LoVo (cell line): ENCODE measurements at regions not wholly inside any gene's neighbourhood (a gene's known extent, or its start where the extent isn't known, plus 50 kb on each side); places are given as distances from the start of the nearest gene placed in this dataset.
A peak's percentile ranks its signal among the peaks of the same experiment; 100 is the strongest.
"Not testable (repeated sequence)": the region's sequence is repeated elsewhere in the genome, so short reads cannot be mapped to it uniquely, and the experiment has no call there.

Source experiments
- DNase-seq: peaks from one replicate; pipeline ENCODE4 v3.0.0-alpha.2; 2016; ENCODE audit warnings: low spot score

DNA sequence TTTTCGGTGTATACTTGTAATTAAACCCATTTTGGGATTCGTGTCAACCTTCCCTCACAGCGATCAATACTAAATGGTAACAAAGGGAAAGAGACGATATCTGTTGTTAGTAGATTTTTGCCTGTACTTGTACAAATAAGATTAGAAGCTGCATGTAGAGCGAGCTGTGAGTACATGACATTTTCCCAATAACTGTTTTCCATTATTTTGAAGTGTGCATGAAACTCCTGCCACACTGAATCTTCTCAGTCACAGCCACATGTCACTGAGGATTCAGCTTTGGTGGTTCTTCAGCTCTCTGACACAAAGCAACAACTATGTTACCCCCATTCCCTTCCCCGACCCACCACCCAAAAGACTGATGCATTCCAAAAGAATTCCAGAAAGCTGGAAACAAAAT lies 685.6 kb downstream of the EFNA5 start:
- DNase-seq, result no peak

- DNase-seq, result not testable (repeated sequence)
Observed at GRCh38 chr5:106979178-106979577, 691.6 kb downstream of the EFNA5 start.

DNA sequence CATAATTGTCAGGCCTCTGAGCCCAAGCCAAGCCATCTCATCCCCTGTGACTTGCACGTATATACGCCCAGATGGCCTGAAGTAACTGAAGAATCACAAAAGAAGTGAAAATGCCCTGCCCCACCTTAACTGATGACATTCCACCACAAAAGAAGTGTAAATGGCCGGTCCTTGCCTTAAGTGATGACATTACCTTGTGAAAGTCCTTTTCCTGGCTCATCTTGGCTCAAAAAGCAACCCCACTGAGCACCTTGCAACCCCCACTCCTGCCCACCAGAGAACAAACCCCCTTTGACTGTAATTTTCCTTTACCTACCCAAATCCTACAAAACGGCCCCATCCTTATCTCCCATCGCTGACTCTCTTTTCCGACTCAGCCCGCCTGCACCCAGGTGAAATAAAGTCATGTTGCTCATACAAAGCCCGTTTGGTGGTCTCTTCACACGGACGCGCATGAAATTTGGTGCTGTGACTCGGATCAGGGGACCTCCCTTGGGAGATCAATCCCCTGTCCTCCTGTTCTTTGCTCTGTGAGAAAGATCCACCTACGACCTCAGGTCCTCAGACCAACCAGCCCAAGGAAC lies 692.1 kb downstream of the EFNA5 start:
- DNase-seq, result not testable (repeated sequence)

DNA sequence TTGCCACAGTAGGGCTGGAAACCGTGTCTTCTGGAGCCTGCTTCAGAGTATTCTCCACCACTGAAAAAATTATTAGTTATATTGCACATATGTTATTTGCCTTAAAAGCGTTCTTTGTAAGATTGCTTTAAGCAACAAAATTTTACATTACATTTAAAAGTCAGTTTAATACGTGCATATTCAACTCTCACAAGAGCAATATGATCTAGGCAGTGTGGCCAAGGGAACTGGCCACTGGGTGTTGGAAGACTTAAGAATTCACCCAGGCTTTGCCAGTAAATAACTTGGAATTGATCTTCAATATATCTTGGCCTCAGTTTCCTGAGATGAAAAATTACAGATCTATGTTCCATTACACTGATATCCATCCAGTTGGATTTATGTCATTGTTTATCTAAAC lies 694.4 kb downstream of the EFNA5 start:
- no peak for DNase-seq

DNA sequence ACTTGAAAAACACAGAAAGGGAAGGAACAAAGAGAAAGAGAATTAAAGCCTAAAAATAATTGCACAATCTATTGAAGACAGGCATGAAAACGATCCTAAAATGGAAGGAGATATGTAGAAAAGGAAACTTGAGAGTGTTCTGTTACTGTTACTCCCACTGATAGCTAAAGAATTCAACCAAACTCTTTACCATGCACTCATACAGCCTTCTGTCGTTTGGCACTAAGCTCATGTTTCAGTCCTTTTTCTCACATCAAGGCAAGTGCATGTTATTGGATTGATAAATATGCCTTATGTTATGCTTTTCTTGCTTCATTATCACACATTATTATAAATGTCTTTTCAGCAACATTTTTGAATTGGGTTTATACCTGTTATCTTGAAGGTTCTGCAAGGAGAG lies 696.5 kb downstream of the EFNA5 start:
- no peak for DNase-seq

DNA sequence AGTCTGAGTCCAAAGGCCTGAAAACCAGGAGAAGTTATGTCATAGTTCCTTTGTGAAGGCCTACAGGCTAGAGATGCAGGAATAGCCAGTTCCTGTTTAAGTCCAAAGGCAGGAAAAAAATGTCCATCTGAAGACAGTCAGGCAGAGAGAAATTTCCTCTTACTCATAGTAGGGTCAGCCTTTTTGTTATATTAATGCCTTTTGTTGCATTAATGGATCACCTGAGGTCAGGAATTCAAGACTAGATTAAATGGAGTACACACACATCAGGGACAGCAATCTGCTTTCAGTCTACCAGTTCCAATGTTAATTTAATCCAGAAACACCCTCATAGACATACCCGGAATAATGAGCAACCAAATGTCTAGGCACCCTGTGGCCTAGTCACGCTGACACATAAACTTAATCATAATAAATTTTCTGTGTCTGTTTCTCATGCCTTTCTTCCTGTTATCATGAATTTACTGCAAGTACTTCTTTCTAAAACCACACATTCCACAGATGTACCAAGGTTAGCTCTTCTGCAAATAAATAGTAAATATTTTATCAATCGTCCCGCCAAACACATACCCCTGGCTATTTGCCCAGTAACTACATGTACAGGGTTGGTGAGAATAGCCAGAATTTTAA lies 703.9 kb downstream of the EFNA5 start:
- no peak for DNase-seq

DNA sequence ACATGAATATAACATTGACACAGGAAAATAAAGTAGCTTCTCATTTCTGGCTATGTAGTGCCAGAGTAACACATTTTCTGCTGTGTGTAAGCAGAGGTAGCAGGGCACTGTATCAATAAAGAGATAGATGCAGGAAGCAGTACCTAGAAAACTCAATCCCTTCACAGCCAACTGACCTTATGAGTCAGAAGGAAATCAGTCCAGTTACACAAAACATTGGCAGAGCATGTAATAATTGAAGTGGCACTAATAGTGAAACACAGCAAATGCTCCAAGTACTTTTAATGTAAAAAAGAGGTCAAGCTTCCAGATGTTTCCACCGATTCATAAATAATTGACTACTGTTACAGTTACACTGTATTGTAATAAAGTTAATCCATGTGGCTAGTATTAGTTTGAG lies 706.6 kb downstream of the EFNA5 start:
- no peak for DNase-seq

GRCh38 chr5:106963630-106964029 lies 707.1 kb downstream of the EFNA5 start:
- no peak for DNase-seq

DNA sequence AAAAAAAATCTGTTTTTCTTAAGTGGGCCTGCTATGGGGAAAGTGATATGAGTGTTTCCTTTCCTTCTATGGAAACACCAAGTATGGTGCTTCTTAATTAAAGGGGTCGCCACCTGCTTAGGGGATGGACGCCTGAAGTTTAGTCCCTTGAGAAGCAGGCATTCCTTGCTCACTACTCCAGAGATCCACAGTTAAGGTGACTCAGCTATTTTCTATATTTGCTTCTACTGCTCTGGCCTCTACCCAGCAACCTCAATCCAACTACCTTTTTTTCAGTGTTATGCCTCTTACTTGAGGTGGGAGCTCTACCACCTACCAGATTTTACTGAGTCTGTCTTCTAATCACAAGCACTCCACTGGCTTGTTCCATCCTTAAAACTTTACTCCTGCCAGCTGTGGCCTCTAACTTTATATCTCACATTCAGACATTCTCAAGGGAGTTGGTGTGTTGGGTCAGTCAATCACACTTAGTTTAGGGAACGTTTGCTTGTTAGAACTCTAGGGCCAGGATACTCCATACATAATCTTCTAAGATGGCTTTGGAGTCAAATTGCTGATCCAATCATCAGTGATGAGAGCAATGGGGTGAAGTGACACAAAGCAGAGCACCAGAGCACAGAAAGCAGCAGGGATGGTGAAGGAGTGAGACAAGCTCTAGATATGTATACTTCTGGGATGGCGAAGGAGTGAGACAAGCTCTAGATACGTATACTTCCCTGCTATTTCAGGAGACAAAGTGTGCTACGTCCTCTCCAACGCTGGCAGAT lies 708.1 kb downstream of the EFNA5 start:
- no peak for DNase-seq

DNA sequence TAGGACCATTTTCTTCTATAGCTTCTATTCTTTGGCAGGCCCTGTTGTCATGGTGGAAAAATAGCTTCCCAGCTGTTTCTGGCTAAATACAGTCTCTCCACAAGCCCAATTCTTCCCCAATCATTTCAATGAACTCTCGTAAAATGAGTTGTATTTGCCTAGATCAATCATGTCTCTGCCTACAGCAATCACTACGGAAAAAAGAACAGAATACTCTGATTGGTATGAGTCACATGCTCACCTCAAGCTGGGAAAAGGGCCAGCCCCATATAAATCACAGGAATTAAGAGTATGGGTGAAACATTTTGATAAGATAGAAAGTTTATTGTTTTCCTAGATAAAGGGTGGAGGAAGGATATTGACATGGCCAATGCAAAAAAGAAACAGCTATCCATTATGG lies 711.4 kb downstream of the EFNA5 start:
- peak; percentile 37 for DNase-seq

- no peak for DNase-seq
Observed at GRCh38 chr5:106957336-106957735, 713.4 kb downstream of the EFNA5 start.

- DNase-seq, result no peak
Observed at GRCh38 chr5:106956886-106957285, 713.9 kb downstream of the EFNA5 start.

DNA sequence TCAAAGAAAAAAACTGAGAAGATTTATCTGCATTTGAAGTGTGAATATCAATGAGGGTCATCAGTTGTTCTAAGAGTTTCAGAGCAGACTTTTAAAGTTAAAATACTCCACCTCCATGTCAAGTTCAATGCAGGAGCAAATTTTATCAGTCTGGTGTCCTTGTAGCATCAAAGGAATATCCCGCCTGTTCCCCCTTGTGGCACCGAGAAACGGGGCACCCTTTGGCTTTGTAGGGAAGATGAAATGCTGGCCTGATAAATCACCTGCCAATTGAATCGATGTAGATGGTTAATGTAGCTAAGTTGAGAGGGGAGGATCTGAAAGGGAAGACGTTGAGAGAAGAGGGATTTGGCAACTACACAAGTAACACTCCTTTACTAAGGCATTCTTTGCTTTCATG lies 714.5 kb downstream of the EFNA5 start:
- DNase-seq, result no peak

- peak; percentile 2 for DNase-seq
Observed at GRCh38 chr5:106940986-106941385, 729.8 kb downstream of the EFNA5 start.

DNA sequence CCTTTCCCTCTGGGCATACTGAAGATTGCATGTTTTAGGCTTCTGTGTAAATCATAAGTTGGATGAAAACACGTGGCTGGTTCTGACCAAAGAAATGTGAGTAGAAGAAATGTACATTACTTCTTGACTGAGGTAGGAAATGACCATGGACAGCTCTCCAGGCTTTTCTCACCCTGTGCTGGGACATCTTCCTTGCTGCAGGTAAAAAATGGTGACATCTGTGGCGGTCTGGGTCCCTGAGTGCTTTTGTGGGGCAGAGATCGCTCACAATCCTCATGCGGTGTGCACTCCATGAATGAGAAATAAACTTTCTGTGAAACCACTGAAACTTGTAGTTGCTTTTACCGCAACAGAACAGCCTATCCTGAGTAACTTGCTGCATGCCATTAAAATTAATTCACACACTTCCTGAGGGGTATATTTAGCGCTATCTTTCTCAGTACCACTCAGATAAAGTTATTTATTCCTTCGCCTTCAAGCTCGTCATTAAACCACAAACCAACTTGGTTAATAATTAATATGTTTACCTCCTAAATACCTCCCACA lies 730.4 kb downstream of the EFNA5 start:
- no peak for DNase-seq

DNA sequence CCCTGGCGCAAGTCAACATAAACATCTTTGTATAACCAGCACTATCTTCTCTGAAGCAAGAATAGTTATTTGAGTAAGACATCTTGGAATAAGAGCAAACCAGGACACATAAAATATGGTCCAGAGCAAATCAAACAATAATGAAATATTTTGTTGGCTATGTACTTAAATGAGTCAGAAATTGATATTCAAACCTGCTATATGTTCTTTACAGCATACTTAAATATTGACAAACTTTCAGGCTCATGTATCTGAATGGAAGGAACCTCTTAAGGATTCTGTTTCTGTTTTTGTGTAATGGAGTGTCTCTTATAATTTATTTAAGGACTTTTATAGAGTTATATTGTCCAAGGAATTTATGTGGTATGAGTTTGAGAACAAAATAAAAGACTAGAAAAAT lies 747.3 kb downstream of the EFNA5 start:
- DNase-seq, result no peak

DNA sequence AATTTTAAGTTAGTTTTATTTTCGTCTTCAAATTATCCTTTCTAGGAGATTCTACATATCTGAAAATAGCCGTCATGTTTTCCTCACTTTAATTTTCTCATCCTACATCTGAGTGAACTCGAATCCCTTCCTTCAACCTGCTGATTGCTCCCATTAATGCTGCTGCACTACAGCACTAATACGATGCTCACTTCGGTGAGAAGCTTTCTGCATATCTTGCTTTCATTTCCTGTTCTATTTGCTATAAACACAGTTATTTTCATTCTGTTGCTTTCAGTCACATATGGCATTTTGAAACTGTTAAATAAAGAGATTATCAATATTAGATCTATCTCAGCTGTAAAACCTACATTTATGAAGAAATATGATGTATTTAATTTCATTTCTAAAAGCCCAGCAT lies 749.2 kb downstream of the EFNA5 start:
- DNase-seq, result no peak

DNA sequence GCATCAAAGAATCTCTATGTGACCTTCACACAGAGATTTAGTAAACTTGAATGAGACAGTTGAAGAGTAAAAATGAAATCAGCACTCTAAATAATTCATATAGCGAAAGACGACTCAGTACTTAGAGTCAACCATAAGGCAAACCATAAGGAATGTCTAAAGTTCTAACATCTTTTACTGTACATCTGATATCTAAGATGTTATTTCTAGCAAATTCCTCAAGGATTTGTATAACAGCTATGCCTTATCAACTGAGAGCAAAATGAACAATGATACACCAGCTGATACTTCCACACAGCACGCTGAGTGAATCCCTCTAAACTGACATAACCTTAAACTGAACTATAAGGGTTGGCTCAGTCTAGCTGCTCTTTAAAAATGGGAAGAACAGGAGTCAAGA lies 760.3 kb downstream of the EFNA5 start:
- no peak for DNase-seq

- DNase-seq, result no peak
Observed at GRCh38 chr5:106909716-106910115, 761.0 kb downstream of the EFNA5 start.

GRCh38 chr5:106907979-106908378 lies 762.8 kb downstream of the EFNA5 start:
- no peak for DNase-seq

DNA sequence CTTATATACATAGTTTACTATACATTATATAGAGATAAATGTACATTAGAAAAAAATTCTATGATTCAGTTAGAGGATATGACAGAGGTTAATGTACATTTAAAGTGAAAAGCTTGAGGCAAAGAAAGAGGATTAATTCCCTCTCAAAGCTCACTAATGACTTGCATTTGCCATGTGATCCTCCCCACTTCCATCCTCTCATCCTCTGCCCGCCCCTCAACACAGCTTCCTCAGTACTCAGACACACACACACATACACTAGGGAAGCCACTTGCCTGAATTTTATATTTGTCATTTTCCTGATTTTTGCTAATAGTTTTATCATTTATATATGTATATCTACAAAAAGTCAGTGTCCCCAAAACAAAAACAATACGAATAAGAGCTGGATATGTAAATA lies 764.5 kb downstream of the EFNA5 start:
- no peak for DNase-seq

DNA sequence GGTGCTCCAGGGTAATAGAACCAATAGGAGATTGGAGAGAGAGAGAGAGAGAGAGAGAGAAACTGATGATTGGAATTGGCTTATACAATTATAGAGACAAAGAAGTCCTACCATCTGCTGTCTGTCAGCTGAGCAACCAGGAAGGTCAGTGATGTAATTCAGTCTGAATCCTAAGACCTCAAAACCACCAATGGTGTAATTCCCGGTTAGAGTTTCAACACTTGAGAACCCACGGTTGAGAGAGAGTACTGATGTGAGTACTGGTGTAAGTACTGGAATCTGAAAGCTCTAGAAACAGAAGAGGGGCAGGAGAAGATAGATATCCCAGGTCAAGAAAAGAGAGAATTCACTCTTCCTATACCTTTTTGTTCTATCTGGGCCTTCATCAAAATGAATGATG lies 775.8 kb downstream of the EFNA5 start:
- DNase-seq, result no peak

DNA sequence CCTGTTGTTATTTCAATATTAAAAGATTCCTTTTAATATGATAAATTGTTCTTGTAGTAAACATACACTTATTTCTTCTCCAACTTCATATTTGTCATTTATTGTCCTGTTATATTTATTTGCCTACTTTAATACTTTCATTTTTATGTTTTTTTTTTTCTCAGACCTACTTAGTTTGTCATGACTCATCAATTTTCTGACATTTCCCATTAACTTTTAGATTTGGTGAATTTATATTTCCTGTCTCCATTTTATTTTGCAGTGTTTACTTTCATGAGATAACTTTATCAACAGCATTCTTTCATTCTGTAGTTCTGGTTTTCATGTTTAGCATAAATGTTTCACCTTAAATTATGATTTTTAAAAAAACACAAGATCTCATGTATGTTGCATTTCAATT lies 788.7 kb downstream of the EFNA5 start:
- DNase-seq, result no peak
